CD14-positive monocyte (primary cell): ENCODE measurements at regions not wholly inside any gene's neighbourhood (a gene's known extent, or its start where the extent isn't known, plus 50 kb on each side); places are given as distances from the start of the nearest gene placed in this dataset.

Experiments
- DNase-seq, 3 donors: peaks; one replicate each; pipeline ENCODE4 v3.0.0-alpha.2; 2011 to 2022
- H2AFZ ChIP-seq: 2 replicates; pipeline ENCODE4 v1.6.0; 2012; ENCODE audit warnings: mild to moderate bottlenecking, low read depth, low read length, inconsistent platforms; ENCODE audit not compliant: insufficient read depth, poor library complexity, severe bottlenecking
- H3K27ac ChIP-seq, 2 donors: 1 replicate in 1 of 2; 2 replicates in 1 of 2; pipeline ENCODE4 v1.5.1; 2012 to 2013; ENCODE audit warnings: low read length in 2 of 2, control low read depth in 1 of 2, inconsistent platforms in 1 of 2, low read depth in 1 of 2, mild to moderate bottlenecking in 1 of 2
- H3K27me3 ChIP-seq, 2 donors: one replicate each; pipeline versions ENCODE4 v1.6.0 to v1.6.1; 2011 to 2013; ENCODE audit warnings: low read length in 2 of 2; ENCODE audit not compliant: control insufficient read depth in 2 of 2, insufficient read depth in 2 of 2
- H3K36me3 ChIP-seq, 2 donors: replicated peaks in 1 of 2; 1 replicate in 1 of 2; 2 replicates in 1 of 2; pipeline versions ENCODE4 v1.5.1 to v1.6.1; 2012 to 2013; ENCODE audit warnings: low read length in 2 of 2, control low read depth in 1 of 2, inconsistent platforms in 1 of 2, mild to moderate bottlenecking in 1 of 2; ENCODE audit not compliant: insufficient read depth in 2 of 2, control insufficient read depth in 1 of 2
- H3K4me1 ChIP-seq, 2 donors: 1 replicate in 1 of 2; 2 replicates in 1 of 2; pipeline versions ENCODE4 v1.5.1 to v1.6.1; 2012 to 2013; ENCODE audit warnings: low read length in 2 of 2, control low read depth in 1 of 2, inconsistent platforms in 1 of 2, mild to moderate bottlenecking in 1 of 2, moderate library complexity in 1 of 2; ENCODE audit not compliant: insufficient read depth in 2 of 2, control insufficient read depth in 1 of 2
- H3K4me2 ChIP-seq: replicated peaks from 2 replicates; pipeline ENCODE3; 2012; ENCODE audit warnings: low read length, moderate library complexity, mild to moderate bottlenecking; ENCODE audit not compliant: poor library complexity, severe bottlenecking; ENCODE audit errors: extremely low read depth
- H3K4me3 ChIP-seq, 3 experiments: fragments of 200-600 bp in 1 of 3; sonication (generic) in 1 of 3; replicated peaks in 1 of 3; 1 replicate in 2 of 3; 2 replicates in 1 of 3; pipeline ENCODE4 v1.5.1; 2011 to 2013; ENCODE audit warnings: low read length in 3 of 3, mild to moderate bottlenecking in 3 of 3, control low read depth in 2 of 3, low read depth in 2 of 3, inconsistent platforms in 1 of 3, moderate library complexity in 1 of 3
- H3K79me2 ChIP-seq: 2 replicates; pipeline ENCODE4 v1.6.0; 2012; ENCODE audit warnings: mild to moderate bottlenecking, control low read depth, inconsistent platforms, low read length, moderate library complexity; ENCODE audit not compliant: insufficient read depth
- H3K9ac ChIP-seq: 2 replicates; pipeline ENCODE4 v1.6.0; 2017; ENCODE audit warnings: low read length, mild to moderate bottlenecking; ENCODE audit not compliant: insufficient read depth, poor library complexity, severe bottlenecking
- H3K9me3 ChIP-seq, 2 donors: replicated peaks in 1 of 2; 1 replicate in 1 of 2; 2 replicates in 1 of 2; pipeline versions ENCODE4 v1.5.1 to v1.6.1; 2012 to 2013; ENCODE audit warnings: low read length in 2 of 2, control low read depth in 1 of 2; ENCODE audit not compliant: control insufficient read depth in 1 of 2, insufficient read depth in 1 of 2
- H4K20me1 ChIP-seq: 2 replicates; pipeline ENCODE4 v1.6.0; 2012; ENCODE audit warnings: mild to moderate bottlenecking, low read length, control low read depth, moderate library complexity; ENCODE audit not compliant: insufficient read depth
- H3K27ac Mint-ChIP-seq, 7 donors: one replicate each; pipeline ENCODE4 v1.8.0; 2020; ENCODE audit warnings: mild to moderate bottlenecking in 7 of 7, mixed read lengths in 7 of 7, moderate library complexity in 6 of 7, inconsistent platforms in 2 of 7
- H3K27me3 Mint-ChIP-seq, 3 donors: one replicate each; pipeline ENCODE4 v1.8.0; 2021 to 2022; ENCODE audit warnings: low read depth in 3 of 3, mild to moderate bottlenecking in 3 of 3, mixed read lengths in 3 of 3, moderate library complexity in 3 of 3, inconsistent platforms in 1 of 3
- H3K36me3 Mint-ChIP-seq, 2 donors: one replicate each; pipeline ENCODE4 v1.8.0; 2020; ENCODE audit warnings: mixed read lengths in 2 of 2, inconsistent platforms in 1 of 2, mild to moderate bottlenecking in 1 of 2
- H3K4me1 Mint-ChIP-seq: one replicate; pipeline ENCODE4 v1.8.0; 2020; ENCODE audit warnings: mild to moderate bottlenecking, mixed read lengths
- H3K4me3 Mint-ChIP-seq, 2 donors: one replicate each; pipeline ENCODE4 v1.8.0; 2020; ENCODE audit warnings: mild to moderate bottlenecking in 2 of 2, mixed read lengths in 2 of 2, moderate library complexity in 1 of 2
- H3K9me3 Mint-ChIP-seq, 7 donors: one replicate each; pipeline ENCODE4 v1.8.0; 2020 to 2022; ENCODE audit warnings: mixed read lengths in 7 of 7, mild to moderate bottlenecking in 6 of 7, moderate library complexity in 6 of 7, inconsistent platforms in 2 of 7
- WGBS: methylation state at CpG from one replicate; pipeline ENCODE4 v1.1.5; 2013; ENCODE audit warnings: missing lambda C conversion rate; ENCODE audit not compliant: insufficient coverage; 5-methylcytosine and 5-hydroxymethylcytosine counted together
- intact Hi-C, 2 donors: fragments of 100-400 bp; cut with micrococcal nuclease; formaldehyde crosslinking; loops; one replicate each; pipeline versions ENCODE4 v1.15.0 to v1.15.1; 2023
- TF ChIP-seq, protein P1 (sequence below): fragments of 200-600 bp; IDR thresholded peaks from one replicate; pipeline ENCODE4 v1.8.0; 2022; ENCODE audit warnings: antibody characterized with exemption, mild to moderate bottlenecking

DNA sequence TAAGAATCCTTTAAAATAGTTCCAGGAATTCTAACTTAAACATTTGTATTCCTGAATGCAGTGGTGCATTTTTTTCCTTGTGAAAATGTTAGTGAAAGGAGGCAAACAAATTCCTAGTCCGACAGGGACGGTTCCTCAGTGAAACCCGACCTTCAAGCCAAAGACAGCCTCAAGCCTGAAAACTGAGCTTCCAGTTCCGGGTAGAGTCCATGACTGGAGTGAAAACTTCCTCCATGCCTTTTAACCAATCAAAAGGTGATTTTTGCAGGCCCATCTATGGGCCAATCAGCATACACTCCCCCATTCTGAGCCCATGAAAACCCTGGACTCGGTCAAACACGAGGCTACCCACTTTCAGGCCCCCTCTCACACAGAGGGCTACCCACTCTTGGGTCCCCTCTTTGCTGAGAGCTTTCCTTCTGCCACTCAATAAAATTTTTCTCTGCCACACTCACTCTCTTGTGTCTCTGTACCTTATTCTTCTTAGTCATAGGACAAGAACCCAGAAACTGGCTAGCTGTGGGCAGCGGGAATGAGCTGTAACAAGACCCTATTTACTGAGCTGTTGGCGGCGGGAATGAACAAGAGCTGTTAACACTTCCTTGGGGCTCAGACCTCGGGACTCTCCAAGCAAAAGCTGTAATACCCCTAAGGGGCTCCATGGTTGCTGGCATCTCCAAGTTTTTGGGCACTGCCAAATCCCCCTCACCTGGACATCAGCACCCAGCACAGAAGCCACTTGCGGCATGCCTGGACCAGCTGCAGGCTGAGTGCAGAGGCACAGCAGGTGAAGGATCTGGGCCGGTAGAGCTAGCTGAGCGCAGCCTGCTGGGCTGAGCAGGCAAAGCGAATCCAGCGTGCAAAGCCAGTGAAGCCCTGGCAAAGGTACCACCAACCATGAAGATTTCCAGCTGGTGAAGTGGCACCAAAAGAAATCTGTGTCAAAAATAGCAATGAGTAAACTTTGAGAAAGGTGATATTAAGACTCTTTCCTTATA lies 598.8 kb downstream of the MCTP2 start:
- Mint-ChIP-seq H3K27ac (no peak overlapping the region), H3K36me3 (no peaks in the 10 kb centered on the region)

DNA sequence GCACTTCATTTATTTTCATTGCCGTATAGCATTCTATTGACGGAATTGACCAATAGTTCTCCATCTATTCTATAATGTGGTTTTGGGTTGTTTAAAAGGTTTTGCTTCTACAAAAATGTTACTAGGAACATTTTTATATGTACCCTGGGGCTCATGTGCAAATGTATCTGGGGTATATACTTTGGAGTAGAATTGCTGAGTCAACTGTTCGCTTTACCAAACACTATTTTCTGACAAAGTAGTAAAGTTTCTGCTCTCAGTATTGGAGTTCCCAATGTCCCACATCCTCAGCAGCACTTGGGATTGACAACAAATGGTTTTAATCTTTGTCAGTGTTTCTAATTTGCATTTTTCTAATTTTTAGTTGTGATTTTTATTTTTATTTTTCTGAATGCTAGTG lies 602.6 kb downstream of the MCTP2 start:
- Histone ChIP-seq H3K27me3 (no peaks in the 10 kb centered on the region), H3K4me3 (no peak overlapping the region), H3K36me3 (no peaks in the 10 kb centered on the region), H3K79me2 (no peaks in the 10 kb centered on the region), H3K4me1 (no peaks in the 10 kb centered on the region), H4K20me1 (no peaks in the 10 kb centered on the region), H3K27ac (no peak overlapping the region), H3K9ac (no peak overlapping the region), H3K9me3 (peaks cover 0 to 9% of the 10 kb centered on the region in 2 donors), H2AFZ (no peak overlapping the region), H3K4me2 (no peak overlapping the region)
- Mint-ChIP-seq H3K36me3 (no peaks in the 10 kb centered on the region), H3K27me3 (peaks cover 0 to 1% (median 0%) of the 10 kb centered on the region in 3 donors), H3K9me3 (peaks cover 0 to 8% (median 6%) of the 10 kb centered on the region in 7 donors), H3K27ac (no peak overlapping the region), H3K4me3 (no peak overlapping the region), H3K4me1 (no peaks in the 10 kb centered on the region)
- intact Hi-C loops = no loop called here
- DNase-seq = no peak
- TF ChIP-seq, protein P1, sequence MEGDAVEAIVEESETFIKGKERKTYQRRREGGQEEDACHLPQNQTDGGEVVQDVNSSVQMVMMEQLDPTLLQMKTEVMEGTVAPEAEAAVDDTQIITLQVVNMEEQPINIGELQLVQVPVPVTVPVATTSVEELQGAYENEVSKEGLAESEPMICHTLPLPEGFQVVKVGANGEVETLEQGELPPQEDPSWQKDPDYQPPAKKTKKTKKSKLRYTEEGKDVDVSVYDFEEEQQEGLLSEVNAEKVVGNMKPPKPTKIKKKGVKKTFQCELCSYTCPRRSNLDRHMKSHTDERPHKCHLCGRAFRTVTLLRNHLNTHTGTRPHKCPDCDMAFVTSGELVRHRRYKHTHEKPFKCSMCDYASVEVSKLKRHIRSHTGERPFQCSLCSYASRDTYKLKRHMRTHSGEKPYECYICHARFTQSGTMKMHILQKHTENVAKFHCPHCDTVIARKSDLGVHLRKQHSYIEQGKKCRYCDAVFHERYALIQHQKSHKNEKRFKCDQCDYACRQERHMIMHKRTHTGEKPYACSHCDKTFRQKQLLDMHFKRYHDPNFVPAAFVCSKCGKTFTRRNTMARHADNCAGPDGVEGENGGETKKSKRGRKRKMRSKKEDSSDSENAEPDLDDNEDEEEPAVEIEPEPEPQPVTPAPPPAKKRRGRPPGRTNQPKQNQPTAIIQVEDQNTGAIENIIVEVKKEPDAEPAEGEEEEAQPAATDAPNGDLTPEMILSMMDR = no peak
- WGBS = no CpG with 5 or more reads among the region's 3 CpGs

More for the DNA sequence above, 598.8 kb downstream of the MCTP2 start:
- TF ChIP-seq, protein P1 = no peak
- 83% methylated on average over 14 of the region's 15 CpGs for WGBS
- H4K20me1 ChIP-seq = no peaks in the 10 kb centered on the region
- H2AFZ ChIP-seq = no peak overlapping the region
- intact Hi-C loops = no loop called here
- H3K9me3 Mint-ChIP-seq = peaks cover 0 to 9% (median 6%) of the 10 kb centered on the region in 7 donors
- no peak overlapping the region for H3K9ac ChIP-seq
- no peaks in the 10 kb centered on the region for H3K4me1 ChIP-seq
- no peak overlapping the region for H3K27ac ChIP-seq
- H3K79me2 ChIP-seq = no peaks in the 10 kb centered on the region
- no peak overlapping the region for H3K4me2 ChIP-seq
- no peaks in the 10 kb centered on the region for H3K27me3 ChIP-seq
- no peak overlapping the region for H3K4me3 Mint-ChIP-seq
- H3K9me3 ChIP-seq = peaks cover 0 to 9% of the 10 kb centered on the region in 2 donors
- no peak for DNase-seq
- H3K36me3 ChIP-seq = no peaks in the 10 kb centered on the region
- peaks cover 0 to 1% (median 0%) of the 10 kb centered on the region in 3 donors for H3K27me3 Mint-ChIP-seq
- H3K4me3 ChIP-seq = no peak overlapping the region
- H3K4me1 Mint-ChIP-seq = no peaks in the 10 kb centered on the region
